ENCODE measurements at regions not wholly inside any gene's neighbourhood (a gene's known extent, or its start where the extent isn't known, plus 50 kb on each side); places are given as distances from the start of the nearest gene placed in this dataset.

DNA sequence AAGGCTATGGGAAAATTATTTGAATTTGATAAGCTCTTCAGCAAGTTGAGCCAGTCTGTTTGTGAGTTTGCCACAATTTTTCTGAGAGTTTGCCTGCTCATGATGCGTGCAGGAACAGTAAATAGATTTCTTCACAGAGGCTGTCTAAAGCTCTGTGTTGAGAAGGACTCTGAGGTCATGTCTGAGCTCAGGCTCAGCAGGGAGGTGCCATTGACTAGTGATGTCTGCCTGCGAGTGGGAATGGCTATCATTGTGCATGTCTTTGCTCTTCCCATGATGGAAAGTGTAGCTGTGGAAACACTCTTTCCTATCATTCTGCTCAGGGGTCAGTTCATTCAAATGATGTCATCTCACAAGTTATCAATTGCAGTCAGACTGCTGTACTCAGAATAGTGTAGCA is 142.8 kb downstream of the RASEF start:
- TF ChIP-seq, protein P1, sequence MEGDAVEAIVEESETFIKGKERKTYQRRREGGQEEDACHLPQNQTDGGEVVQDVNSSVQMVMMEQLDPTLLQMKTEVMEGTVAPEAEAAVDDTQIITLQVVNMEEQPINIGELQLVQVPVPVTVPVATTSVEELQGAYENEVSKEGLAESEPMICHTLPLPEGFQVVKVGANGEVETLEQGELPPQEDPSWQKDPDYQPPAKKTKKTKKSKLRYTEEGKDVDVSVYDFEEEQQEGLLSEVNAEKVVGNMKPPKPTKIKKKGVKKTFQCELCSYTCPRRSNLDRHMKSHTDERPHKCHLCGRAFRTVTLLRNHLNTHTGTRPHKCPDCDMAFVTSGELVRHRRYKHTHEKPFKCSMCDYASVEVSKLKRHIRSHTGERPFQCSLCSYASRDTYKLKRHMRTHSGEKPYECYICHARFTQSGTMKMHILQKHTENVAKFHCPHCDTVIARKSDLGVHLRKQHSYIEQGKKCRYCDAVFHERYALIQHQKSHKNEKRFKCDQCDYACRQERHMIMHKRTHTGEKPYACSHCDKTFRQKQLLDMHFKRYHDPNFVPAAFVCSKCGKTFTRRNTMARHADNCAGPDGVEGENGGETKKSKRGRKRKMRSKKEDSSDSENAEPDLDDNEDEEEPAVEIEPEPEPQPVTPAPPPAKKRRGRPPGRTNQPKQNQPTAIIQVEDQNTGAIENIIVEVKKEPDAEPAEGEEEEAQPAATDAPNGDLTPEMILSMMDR (IDR thresholded peaks at IDR 0.05; ENCODE audit: low read depth, low read length), result no peak
- no peak overlapping the region for H3K4me3 ChIP-seq (ENCODE audit: low read depth, low read length)

DNA sequence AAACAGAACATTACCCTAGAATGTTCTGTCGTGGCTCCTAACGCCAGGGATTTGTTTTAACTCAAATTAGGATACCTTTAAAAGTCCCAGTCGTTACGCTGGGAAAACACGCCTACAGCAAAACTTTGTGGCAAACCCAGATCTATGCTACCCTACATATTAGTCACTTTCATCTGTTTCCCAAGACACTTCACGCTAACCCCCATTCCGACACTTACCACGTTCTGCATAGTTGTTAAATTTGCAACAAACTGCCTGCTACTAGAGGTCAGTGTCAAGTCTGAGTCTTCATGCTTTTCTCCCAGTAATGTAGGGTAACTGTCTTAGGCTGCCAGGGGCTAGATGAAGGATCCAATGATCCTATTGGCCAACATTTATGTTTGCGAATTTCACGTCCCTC is 140.3 kb downstream of the RASEF start:
- TF ChIP-seq, protein P1 (IDR thresholded peaks at IDR 0.05; ENCODE audit: low read depth, low read length), result no peak
- no peak overlapping the region for H3K4me3 ChIP-seq (ENCODE audit: low read depth, low read length)

DNA sequence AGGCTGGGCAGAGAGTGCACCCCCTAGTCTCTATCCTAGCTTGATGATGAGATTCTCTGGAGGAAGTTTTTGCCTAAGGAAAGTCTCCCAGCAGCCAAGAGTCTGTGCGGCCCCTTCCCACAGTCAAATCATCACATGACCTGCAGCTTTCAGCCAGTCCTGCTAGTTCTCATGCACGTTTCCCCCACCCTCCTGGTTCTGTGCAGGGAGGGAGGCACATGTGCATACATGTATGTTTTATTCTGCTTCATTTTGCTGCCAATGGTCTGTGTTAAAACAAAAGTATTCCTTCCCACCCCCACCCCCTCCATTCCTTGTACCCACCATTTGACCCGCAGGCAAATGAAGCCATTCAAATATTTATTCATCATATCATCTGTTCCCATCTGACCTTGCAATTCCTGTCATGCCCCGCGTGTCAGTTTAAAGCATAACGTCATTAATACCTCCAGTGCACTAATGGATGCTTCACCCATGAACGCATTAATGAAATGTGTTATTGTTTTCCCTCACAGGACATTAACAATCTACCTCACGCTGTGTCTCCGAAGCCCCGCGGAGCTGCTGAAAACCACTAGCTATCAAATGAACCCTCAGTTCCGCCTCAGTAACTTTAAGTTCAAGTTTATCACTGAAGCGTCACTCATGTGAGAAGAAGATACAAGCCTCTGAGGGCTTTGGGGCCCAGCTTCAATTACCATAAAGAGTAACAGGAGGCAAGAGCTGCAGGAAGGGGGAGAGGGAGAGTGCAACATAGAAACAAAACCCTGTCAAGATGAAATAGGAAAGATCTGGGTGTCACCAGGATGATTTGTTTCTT is 139.6 kb downstream of the RASEF start:
- no peak overlapping the region for H3K4me3 ChIP-seq (ENCODE audit: low read depth, low read length)
- TF ChIP-seq, protein P1 (IDR thresholded peaks at IDR 0.05; ENCODE audit: low read depth, low read length), result no peak

DNA sequence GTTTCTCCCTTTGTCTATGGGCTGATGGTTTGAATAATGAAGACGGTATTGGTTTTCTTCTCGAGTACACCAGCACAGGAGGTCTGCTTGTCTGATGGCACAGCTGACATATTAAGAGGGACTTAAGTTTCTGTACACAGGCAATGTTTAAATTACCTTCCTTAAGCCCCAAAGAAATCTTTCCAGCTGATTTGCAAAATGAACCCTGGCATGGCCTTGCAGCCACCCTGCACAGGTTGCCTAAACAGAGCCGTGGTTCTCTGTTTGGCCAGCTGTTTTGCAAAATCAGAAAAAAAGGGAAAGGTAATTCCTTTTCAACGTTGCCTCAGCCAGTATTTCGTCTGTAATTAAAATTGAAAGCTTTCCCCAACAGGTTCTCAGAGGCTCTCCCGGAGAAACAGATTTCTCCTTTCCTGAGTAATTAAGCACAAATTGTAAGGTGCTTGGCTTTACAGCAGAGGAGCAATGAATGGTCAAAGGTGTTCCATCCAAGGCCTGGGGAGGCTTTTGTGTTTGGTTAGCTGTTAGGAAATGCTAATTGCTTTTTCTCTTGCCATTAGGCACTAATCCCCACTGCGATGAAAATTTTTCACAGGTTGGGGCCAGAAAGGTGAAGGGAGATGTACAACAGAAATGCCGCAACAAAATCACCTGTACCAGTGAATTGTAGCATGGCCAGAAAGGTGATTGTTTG is 138.9 kb downstream of the RASEF start:
- TF ChIP-seq, protein P1 (IDR thresholded peaks at IDR 0.05; ENCODE audit: low read depth, low read length), result no peak

More for the DNA sequence above, 138.9 kb downstream of the RASEF start:
- no peak overlapping the region for H3K4me3 ChIP-seq (ENCODE audit: low read depth, low read length)

Measured in WI38 (cell line).